ENCODE measurements at regions not wholly inside any gene's neighbourhood (a gene's known extent, or its start where the extent isn't known, plus 50 kb on each side); places are given as distances from the start of the nearest gene placed in this dataset.

DNA sequence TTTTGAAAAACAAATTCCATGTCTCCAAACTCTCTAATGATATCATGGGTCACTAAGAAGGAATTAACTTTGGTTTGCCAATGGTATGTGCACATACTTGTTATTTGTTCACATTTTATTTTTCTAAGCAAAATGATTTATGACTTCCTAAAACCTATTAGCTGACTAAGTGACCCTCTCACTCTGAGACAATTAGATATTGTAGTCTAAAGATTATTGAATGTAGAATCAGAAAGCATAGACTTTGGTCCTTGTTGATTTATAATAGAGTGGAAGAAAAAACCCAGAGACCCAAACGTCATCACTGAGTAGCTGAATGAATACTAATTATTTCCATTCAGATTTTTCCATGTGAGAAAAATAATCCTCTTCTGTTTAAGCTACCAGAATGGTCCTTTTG, 243.5 kb upstream of the ANO3 start:
- TF ChIP-seq POLR2A (IDR thresholded peaks at IDR 0.05; ENCODE audit: low read depth, low read length) (no peak), POLR2AphosphoS5 (IDR thresholded peaks at IDR 0.05; ENCODE audit: low read depth, low read length) (no peak), TAF1 (IDR thresholded peaks at IDR 0.05; ENCODE audit: borderline replicate concordance, low read depth, low read length) (no peak)
